HG02759 (cell line): ENCODE measurements at regions not wholly inside any gene's neighbourhood (a gene's known extent, or its start where the extent isn't known, plus 50 kb on each side); places are given as distances from the start of the nearest gene placed in this dataset.

ENCODE experiments used
- ATAC-seq: cut with Tn5 transposase; IDR thresholded peaks from one replicate; pipeline ENCODE4 v1.9.1; 2021; ENCODE audit warnings: mild to moderate bottlenecking, moderate library complexity; ENCODE audit not compliant: unreplicated experiment

DNA sequence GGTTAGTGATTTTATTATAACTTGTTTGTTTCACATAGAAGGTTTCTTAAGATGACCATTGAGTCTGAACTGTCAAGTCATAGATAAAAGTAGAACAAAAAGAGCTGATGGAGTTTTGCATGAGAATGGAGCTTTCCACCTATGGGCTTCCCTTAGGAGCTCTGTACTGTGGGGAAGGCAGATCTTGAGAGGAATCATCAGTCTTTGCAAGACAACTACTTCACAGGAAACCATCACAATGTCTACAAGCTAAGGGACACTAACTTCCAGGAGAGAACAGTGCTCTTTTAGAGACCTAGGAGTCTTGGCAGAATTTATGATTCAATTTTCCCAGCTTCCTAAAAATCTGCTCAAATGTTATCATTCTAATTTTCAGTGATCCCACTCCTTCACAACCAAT lies 78.2 kb downstream of the FBXO5 start:
- ATAC-seq = no peak

- no peak for ATAC-seq
Observed at GRCh38 chr6:152905551-152906299, 77.1 kb downstream of the FBXO5 start.

GRCh38 chr6:152909241-152909640 lies 73.6 kb downstream of the FBXO5 start:
- ATAC-seq = no peak

DNA sequence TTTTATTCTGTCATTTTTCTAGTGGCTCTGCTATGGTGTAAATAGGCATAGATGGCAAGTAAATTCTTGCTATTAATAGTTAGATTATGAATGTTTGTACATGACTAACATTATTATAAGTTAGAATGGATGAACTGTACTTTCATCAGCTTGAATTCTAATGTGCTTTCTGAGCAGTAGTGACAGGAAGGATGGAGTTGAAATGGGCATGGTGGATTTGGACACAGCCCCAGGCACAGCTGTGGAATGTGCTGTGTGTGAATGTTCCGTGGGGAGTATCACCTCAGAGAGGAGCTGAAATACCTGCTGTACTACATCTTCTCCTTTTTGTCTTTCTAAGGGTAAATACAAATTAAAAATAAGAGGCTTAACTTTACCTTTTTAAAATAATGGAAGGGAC lies 66.8 kb downstream of the FBXO5 start:
- no peak for ATAC-seq

GRCh38 chr6:152918991-152919390 lies 63.9 kb downstream of the FBXO5 start:
- ATAC-seq = no peak

GRCh38 chr6:152920016-152920415 lies 62.8 kb downstream of the FBXO5 start:
- no peak for ATAC-seq
